AG09319 (cell line): ENCODE measurements at regions not wholly inside any gene's neighbourhood (a gene's known extent, or its start where the extent isn't known, plus 50 kb on each side); places are given as distances from the start of the nearest gene placed in this dataset.

Experiments used
- DNase-seq: peaks from one replicate; pipeline ENCODE4 v3.0.0-alpha.2; 2010; ENCODE audit warnings: low read depth; ENCODE audit errors: extremely low read depth
- TF ChIP-seq, protein P1 (sequence below): IDR thresholded peaks from 2 replicates; pipeline ENCODE4 v1.5.1; 2011; ENCODE audit warnings: low read depth, mild to moderate bottlenecking, inconsistent platforms, low read length, moderate library complexity

DNA sequence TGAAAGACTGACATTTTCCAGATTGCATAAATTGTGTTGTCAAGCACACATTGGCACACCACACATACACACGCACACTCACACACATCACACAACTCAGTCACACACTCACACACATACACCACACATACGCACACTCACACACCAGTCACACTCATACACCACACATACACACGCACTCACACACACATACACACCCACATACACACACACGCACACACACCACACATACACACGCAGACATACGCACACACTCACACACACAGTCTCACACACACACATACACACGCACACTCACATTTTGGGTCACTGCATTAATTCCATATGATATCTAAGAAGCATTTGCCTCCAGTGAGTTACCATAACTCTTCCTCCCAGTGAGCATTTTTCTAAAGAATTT is 578.3 kb upstream of the FRG1 start:
- DNase-seq: no peak
- TF ChIP-seq, protein P1, sequence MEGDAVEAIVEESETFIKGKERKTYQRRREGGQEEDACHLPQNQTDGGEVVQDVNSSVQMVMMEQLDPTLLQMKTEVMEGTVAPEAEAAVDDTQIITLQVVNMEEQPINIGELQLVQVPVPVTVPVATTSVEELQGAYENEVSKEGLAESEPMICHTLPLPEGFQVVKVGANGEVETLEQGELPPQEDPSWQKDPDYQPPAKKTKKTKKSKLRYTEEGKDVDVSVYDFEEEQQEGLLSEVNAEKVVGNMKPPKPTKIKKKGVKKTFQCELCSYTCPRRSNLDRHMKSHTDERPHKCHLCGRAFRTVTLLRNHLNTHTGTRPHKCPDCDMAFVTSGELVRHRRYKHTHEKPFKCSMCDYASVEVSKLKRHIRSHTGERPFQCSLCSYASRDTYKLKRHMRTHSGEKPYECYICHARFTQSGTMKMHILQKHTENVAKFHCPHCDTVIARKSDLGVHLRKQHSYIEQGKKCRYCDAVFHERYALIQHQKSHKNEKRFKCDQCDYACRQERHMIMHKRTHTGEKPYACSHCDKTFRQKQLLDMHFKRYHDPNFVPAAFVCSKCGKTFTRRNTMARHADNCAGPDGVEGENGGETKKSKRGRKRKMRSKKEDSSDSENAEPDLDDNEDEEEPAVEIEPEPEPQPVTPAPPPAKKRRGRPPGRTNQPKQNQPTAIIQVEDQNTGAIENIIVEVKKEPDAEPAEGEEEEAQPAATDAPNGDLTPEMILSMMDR: no peak

DNA sequence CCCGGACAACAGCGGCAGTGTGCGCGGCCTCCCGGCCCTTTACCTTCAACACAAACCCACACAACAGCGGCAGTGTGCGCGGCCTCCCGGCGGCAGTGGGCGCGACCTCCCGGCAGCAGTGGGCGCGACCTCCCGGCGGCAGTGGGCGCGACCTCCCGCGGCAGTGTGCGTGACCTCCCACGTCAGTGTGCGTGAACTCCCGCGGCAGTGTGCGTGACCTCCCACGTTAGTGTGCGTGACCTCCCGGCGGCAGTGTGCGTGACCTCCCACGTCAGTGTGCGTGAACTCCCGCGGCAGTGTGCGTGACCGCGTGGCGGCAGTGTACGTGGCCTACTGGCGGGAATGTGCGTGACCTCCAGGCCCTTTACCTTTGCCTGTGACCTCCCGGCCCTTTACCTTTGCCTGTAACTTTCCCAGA is 576.6 kb upstream of the FRG1 start:
- TF ChIP-seq, protein P1: no peak
- DNase-seq: no peak

DNA sequence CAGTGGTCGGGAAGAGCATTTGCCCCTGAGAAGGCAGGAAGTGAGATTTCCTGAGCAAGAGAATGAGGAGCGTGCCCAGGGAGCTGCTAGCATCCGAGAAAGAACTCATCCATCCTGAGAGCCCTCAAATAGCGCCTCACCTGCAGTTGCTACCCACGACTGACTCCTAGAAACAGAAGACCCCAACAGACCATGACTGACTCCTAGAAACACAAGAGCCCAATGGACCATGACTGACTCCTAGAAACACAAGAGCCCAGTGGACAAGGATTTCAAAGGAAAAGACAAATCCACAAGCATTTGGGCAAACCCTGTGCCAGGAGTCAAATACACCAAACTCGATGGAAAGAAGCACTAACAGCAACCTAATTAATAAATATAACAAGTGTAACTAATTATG is 575.2 kb upstream of the FRG1 start:
- no peak for DNase-seq
- TF ChIP-seq, protein P1: no peak

DNA sequence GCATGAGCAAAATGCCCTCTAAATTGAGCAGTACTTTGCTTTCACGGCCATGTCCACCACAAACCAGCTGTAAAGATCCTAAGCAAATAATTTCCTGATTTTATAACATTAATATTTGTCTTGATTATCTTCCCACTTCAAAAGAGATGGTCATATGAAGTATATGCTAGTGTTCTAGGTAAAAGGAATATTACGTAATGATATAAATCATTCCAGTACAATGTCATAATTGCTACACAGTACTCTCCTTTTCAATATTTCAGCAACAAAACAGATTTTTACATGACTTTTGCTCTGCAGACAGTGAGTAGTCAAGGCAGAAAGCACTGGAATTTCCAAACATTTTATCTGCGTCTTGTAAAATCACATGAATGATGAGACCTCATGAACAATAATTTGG is 572.8 kb upstream of the FRG1 start:
- no peak for DNase-seq

DNA sequence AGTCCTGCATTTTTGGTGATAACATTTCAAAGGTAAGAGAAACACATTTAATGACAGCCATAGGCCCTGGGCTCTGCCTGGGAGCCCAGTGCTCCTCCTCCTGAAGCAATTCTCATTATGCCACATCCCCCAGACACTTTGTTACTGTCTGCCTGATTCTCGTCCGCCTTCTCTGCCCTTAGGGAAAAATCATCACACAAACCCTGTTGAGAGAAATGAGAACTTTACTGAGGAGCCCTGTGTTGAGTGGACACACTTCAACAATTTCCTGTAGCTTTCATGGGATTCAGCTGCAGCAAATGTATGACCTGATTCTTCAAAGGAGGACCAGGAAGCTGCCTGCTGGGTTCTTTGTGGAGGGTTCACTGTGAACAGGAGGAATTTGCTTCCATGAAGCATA is 566.5 kb upstream of the FRG1 start:
- TF ChIP-seq, protein P1: no peak

More for the DNA sequence above, 572.8 kb upstream of the FRG1 start:
- TF ChIP-seq, protein P1: no peak

DNA sequence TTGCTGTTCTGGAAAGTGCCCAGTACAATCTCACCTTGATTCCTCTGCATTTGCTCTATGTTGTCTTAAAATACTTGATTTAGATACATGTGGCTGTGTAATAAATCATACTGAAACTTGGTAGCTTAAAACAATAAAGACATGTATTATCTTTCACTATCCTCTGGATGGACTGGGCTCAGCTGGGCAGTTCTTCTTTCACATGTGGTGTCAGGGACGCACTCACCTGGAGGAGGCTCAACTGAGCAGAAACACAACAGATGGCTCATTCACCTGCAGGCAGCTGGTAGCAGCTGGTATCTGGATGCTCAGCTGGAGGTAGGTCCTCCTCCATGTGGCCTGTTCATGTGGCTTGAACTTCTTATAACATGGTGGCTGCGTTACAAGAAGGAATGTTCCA is 563.8 kb upstream of the FRG1 start:
- TF ChIP-seq, protein P1: no peak
- DNase-seq: no peak

More for the DNA sequence above, 566.5 kb upstream of the FRG1 start:
- no peak for DNase-seq

DNA sequence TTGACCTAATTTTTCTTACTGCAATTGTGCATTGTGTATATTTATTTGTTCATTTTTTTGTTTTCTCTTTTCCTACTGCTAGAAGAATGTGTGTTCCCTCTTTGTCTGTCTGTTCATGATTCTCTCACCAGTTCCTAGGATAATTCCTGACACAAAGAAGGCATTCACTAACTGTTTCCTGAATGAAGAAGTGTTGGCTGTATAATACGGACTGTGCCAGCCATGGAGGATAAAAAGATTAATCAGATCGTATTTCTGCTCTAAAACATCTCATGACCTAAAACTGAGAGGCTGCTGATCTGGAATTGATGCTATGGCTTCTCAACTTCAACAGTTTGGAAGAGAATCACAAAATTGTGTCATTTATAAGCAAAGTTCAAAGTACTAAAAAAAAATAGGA is 563.1 kb upstream of the FRG1 start:
- no peak for DNase-seq
- TF ChIP-seq, protein P1: no peak
